ENCODE measurements at regions not wholly inside any gene's neighbourhood (a gene's known extent, or its start where the extent isn't known, plus 50 kb on each side); places are given as distances from the start of the nearest gene placed in this dataset.

GRCh38 chr1:47684518-47684917 lies 246.7 kb downstream of the FOXD2 start:
- H3K27ac ChIP-seq (replicated peaks), result no peak overlapping the region
- DNase-seq (ENCODE audit: low read depth in 1 of 2, low spot score in 1 of 2), result no peak
- no peak for TF ChIP-seq CTCF (IDR thresholded peaks at IDR 0.05; ENCODE audit: insufficient read depth, low read length)
- no peak for TF ChIP-seq POLR2AphosphoS5 (IDR thresholded peaks at IDR 0.05; ENCODE audit: low read depth)
- TF ChIP-seq SPI1 (IDR thresholded peaks at IDR 0.05; ENCODE audit: borderline replicate concordance, low read depth), result no peak
- TF ChIP-seq REST (IDR thresholded peaks at IDR 0.05; ENCODE audit: insufficient replicate concordance, low read depth), result no peak
- no peak for TF ChIP-seq GABPA (IDR thresholded peaks at IDR 0.05; ENCODE audit: low read depth)

GRCh38 chr1:47684964-47685762 lies 247.3 kb downstream of the FOXD2 start:
- TF ChIP-seq CTCF (IDR thresholded peaks at IDR 0.05; ENCODE audit: insufficient read depth, low read length), result no peak
- TF ChIP-seq REST (IDR thresholded peaks at IDR 0.05; ENCODE audit: insufficient replicate concordance, low read depth), result no peak
- TF ChIP-seq SPI1 (IDR thresholded peaks at IDR 0.05; ENCODE audit: borderline replicate concordance, low read depth), result no peak
- TF ChIP-seq POLR2AphosphoS5 (IDR thresholded peaks at IDR 0.05; ENCODE audit: low read depth), result no peak
- H3K27ac ChIP-seq (replicated peaks), result no peak overlapping the region
- no peak overlapping the region for H3K4me3 ChIP-seq (replicated peaks; ENCODE audit: insufficient read depth, low read length)
- no peak for DNase-seq (ENCODE audit: low read depth in 1 of 2, low spot score in 1 of 2)
- peaks cover 5% of the 10 kb centered on the region for H3K27me3 ChIP-seq (ENCODE audit: insufficient read depth, poor library complexity, severe bottlenecking)

More at GRCh38 chr1:47684518-47684917, 246.7 kb downstream of the FOXD2 start:
- Histone ChIP-seq H3K27me3 (ENCODE audit: insufficient read depth, poor library complexity, severe bottlenecking) (peaks cover 5% of the 10 kb centered on the region), H3K4me3 (replicated peaks; ENCODE audit: insufficient read depth, low read length) (no peak overlapping the region)

GRCh38 chr1:47685763-47686066 lies 247.9 kb downstream of the FOXD2 start:
- H3K27ac ChIP-seq (replicated peaks), result no peak overlapping the region
- TF ChIP-seq CTCF (IDR thresholded peaks at IDR 0.05; ENCODE audit: insufficient read depth, low read length) (no peak), REST (IDR thresholded peaks at IDR 0.05; ENCODE audit: insufficient replicate concordance, low read depth) (no peak), POLR2AphosphoS5 (IDR thresholded peaks at IDR 0.05; ENCODE audit: low read depth) (no peak), GABPA (IDR thresholded peaks at IDR 0.05; ENCODE audit: low read depth) (no peak), SPI1 (IDR thresholded peaks at IDR 0.05; ENCODE audit: borderline replicate concordance, low read depth) (no peak)

More at GRCh38 chr1:47685763-47686066, 247.9 kb downstream of the FOXD2 start:
- Histone ChIP-seq H3K27me3 (ENCODE audit: insufficient read depth, poor library complexity, severe bottlenecking) (peaks cover 5% of the 10 kb centered on the region), H3K4me3 (replicated peaks; ENCODE audit: insufficient read depth, low read length) (no peak overlapping the region)
- DNase-seq (ENCODE audit: low read depth in 1 of 2, low spot score in 1 of 2), result no peak
